Kidney epithelial cell (primary cell): ENCODE measurements at regions not wholly inside any gene's neighbourhood (a gene's known extent, or its start where the extent isn't known, plus 50 kb on each side); places are given as distances from the start of the nearest gene placed in this dataset.

Experiments used
- DNase-seq: peaks from one replicate; pipeline ENCODE4 v3.0.0-alpha.2; 2010; ENCODE audit warnings: low read depth
- H3K27me3 ChIP-seq: 2 replicates; pipeline ENCODE4 v1.6.0; 2011; ENCODE audit warnings: low read length; ENCODE audit not compliant: control insufficient read depth, insufficient read depth
- H3K36me3 ChIP-seq: 2 replicates; pipeline ENCODE4 v1.5.1; 2011; ENCODE audit warnings: low read length; ENCODE audit not compliant: control insufficient read depth, insufficient read depth
- H3K4me3 ChIP-seq: 2 replicates; pipeline ENCODE4 v1.5.1; 2011; ENCODE audit warnings: low read depth, mild to moderate bottlenecking, control low read depth, low read length
- CTCF ChIP-seq: IDR thresholded peaks from 2 replicates; pipeline ENCODE4 v1.5.1; 2011; ENCODE audit warnings: mild to moderate bottlenecking, moderate library complexity, low read length, control low read depth, inconsistent platforms; ENCODE audit not compliant: insufficient read depth, poor library complexity, severe bottlenecking

DNA sequence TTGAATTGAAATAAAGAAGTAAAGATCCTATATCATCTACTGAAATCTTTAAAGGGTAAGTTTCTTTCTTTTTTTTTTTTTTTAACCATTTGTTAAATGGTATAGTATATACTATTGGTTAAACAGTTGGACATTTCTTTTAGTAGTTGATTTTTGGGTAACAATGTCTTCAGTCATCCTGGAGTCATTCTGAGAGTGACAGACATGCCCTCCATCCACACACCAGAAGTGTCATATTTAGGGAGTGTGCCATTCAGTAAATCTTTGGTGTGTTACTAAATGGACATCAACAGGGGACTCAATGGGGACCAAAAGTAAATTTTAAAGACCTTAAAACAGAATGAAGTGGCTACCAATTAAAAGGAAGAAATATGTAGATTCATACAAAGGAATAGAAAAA, 50.8 kb upstream of the SLC39A10 start:
- Histone ChIP-seq H3K4me3 (no peak overlapping the region), H3K36me3 (no peaks in the 10 kb centered on the region), H3K27me3 (no peaks in the 10 kb centered on the region)
- TF ChIP-seq CTCF, result no peak
- DNase-seq, result no peak

DNA sequence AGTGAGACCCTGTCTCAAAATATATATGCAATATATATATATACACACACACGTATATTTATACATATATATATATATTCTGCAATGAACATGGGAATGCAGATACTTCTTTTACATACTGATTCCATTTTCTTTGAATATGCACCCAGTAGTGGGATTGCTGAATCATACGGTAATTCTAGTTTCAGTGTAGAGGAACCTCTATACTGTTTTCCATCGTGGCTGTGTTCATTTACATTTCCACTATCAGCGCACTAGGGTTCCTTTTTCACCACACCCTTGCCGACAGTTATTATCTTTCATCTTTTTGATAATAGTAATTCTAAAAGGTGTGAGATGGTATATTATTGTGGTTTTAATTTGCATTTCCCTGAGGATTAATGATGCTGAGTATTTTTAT, 52.3 kb upstream of the SLC39A10 start:
- H3K27me3 ChIP-seq, result no peaks in the 10 kb centered on the region
- no peak for TF ChIP-seq CTCF
- no peak overlapping the region for H3K4me3 ChIP-seq
- no peak for DNase-seq
- no peaks in the 10 kb centered on the region for H3K36me3 ChIP-seq

DNA sequence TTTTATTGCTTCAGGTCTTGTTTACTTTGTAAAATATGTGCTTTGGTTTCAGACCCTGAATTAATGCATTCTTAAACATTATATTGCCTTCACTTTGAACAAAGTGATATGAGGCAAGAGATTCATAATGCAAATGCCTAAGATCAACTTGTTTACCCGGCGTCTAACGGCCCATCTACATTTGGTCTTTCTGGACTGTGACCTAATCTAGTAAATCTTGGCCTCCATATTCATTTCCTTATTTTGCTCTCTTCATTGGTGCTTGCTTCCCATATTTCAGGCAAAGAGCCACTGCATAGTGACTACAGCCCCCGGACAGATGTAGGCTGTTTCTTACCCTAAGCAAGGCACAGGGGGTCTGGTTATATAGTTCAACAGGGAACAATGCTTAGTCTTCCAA, 53.0 kb upstream of the SLC39A10 start:
- no peak for DNase-seq
- Histone ChIP-seq H3K27me3 (no peaks in the 10 kb centered on the region), H3K36me3 (no peaks in the 10 kb centered on the region), H3K4me3 (no peak overlapping the region)
- TF ChIP-seq CTCF, result no peak

- Histone ChIP-seq H3K27me3 (no peaks in the 10 kb centered on the region), H3K36me3 (no peaks in the 10 kb centered on the region), H3K4me3 (no peak overlapping the region)
- TF ChIP-seq CTCF, result no peak
- DNase-seq, result no peak
Observed at GRCh38 chr2:195603408-195603807, 53.6 kb upstream of the SLC39A10 start.

DNA sequence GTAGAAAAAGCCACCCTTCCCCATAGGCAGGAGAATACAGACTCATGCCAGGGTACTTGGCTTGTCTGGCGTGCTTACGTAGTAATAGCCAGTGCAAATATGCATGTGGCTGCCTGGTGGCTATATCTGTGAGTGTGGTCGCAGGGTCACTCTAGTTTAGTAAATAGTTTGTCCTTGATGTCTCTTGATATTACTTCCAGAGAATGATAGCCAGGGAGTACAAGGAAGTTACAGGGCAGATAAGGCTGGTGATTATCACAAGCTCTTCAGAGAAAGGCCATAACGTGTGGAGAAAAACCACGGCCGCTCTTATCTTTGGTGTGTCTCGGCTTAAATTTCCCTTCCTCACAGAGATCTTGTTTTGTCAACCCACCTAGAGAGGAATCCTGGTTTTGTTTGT, 54.3 kb upstream of the SLC39A10 start:
- no peak for TF ChIP-seq CTCF
- no peaks in the 10 kb centered on the region for H3K27me3 ChIP-seq
- no peak overlapping the region for H3K4me3 ChIP-seq
- no peak for DNase-seq
- H3K36me3 ChIP-seq, result no peaks in the 10 kb centered on the region

GRCh38 chr2:195601361-195601760, 55.7 kb upstream of the SLC39A10 start:
- no peaks in the 10 kb centered on the region for H3K27me3 ChIP-seq
- H3K36me3 ChIP-seq, result no peaks in the 10 kb centered on the region
- H3K4me3 ChIP-seq, result no peak overlapping the region
- no peak for DNase-seq
- TF ChIP-seq CTCF, result no peak
